MV-4-11 (cell line): ENCODE measurements at regions not wholly inside any gene's neighbourhood (a gene's known extent, or its start where the extent isn't known, plus 50 kb on each side); places are given as distances from the start of the nearest gene placed in this dataset.

Experiments used
- DNase-seq: peaks from one replicate; lab custom pipeline; 2025; lab: John Stamatoyannopoulos, UW

- no peak for DNase-seq
Measured at GRCh38 chr1:234536741-234537140, 57.8 kb upstream of the TARBP1 start.

- no peak for DNase-seq
Measured at GRCh38 chr1:234535763-234536515, 57.0 kb upstream of the TARBP1 start.

- no peak for DNase-seq
Measured at GRCh38 chr1:234535218-234535617, 56.2 kb upstream of the TARBP1 start.

- DNase-seq, result no peak
Measured at GRCh38 chr1:234533975-234534876, 55.2 kb upstream of the TARBP1 start.

- no peak for DNase-seq
Measured at GRCh38 chr1:234533034-234533891, 54.3 kb upstream of the TARBP1 start.

GRCh38 chr1:234532503-234532922 lies 53.5 kb upstream of the TARBP1 start:
- DNase-seq, result peak; percentile 72

GRCh38 chr1:234531151-234531635 lies 52.2 kb upstream of the TARBP1 start:
- DNase-seq, result no peak

GRCh38 chr1:234530672-234531071 lies 51.7 kb upstream of the TARBP1 start:
- DNase-seq, result no peak

- DNase-seq, result no peak
Measured at GRCh38 chr1:234529950-234530237, 50.9 kb upstream of the TARBP1 start.

GRCh38 chr1:234529095-234529949 lies 50.3 kb upstream of the TARBP1 start:
- peak; percentile 52 for DNase-seq
